Lower leg skin (tissue), 4 donors: ENCODE measurements at regions not wholly inside any gene's neighbourhood (a gene's known extent, or its start where the extent isn't known, plus 50 kb on each side); places are given as distances from the start of the nearest gene placed in this dataset.

Experiments used
- DNase-seq, 2 donors: peaks; one replicate each; pipeline ENCODE4 v3.0.0-alpha.2; 2019; ENCODE audit warnings: low spot score in 2 of 2
- H3K4me3 ChIP-seq: fragments of 200-600 bp; sonication (generic); 2 replicates; pipeline ENCODE4 v1.5.1; 2017; ENCODE audit warnings: mild to moderate bottlenecking, low read depth; ENCODE audit not compliant: poor library complexity, severe bottlenecking
- CTCF ChIP-seq, 3 donors: fragments of 450-650 bp; IDR thresholded peaks; one replicate each; pipeline ENCODE4 v1.5.1; 2016; ENCODE audit warnings: antibody characterized with exemption in 3 of 3, mild to moderate bottlenecking in 3 of 3, moderate library complexity in 2 of 3
- POLR2A ChIP-seq, 2 donors: fragments of 450-650 bp; IDR thresholded peaks; one replicate each; pipeline ENCODE4 v1.6.1; 2016 to 2017; ENCODE audit warnings: antibody characterized with exemption in 2 of 2, mild to moderate bottlenecking in 1 of 2, moderate library complexity in 1 of 2
- WGBS, 2 donors: methylation state at CpG; one replicate each; pipeline ENCODE4 v1.1.5; 2018; 5-methylcytosine and 5-hydroxymethylcytosine counted together
- intact Hi-C: fragments of 100-400 bp; cut with DNase I; formaldehyde crosslinking; loops from one replicate; pipeline ENCODE4 v1.15.0; 2023; ENCODE audit warnings: low total_unique reads

- intact Hi-C loops = no loop called here
- H3K4me3 ChIP-seq = no peak overlapping the region
- TF ChIP-seq POLR2A (IDR thresholded peaks at IDR 0.05) (no peak), CTCF (IDR thresholded peaks at IDR 0.05) (no peak)
- 35 to 49% methylated on average over 2 of the region's 2 CpGs for WGBS, 2 donors
- DNase-seq = no peak
Observed at GRCh38 chr11:28860893-28861292, 752.7 kb downstream of the METTL15 start.

DNA sequence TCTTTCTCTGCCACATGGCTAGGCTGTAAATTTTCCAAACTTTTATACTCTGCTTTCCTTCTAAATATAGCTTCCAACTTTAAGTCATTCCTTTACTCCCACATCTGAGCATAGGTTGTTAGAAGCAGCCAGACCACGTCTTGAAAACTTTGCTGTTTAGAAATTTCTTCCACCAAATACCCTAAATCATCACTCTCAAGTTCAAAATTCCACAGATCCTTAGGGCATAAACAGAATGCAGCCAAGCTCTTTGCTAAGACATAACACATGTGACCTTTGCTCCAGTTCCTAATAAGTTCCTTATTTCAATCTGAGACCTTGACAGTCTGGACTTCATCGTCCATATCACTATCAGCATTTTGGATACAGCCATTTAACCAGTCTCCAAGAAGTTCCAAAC lies 749.9 kb downstream of the METTL15 start:
- intact Hi-C loops = no loop called here
- no peak for DNase-seq
- WGBS, 2 donors = 50% methylated on average over 2 of the region's 2 CpGs
- no peak for TF ChIP-seq CTCF (IDR thresholded peaks at IDR 0.05)
- no peak for TF ChIP-seq POLR2A (IDR thresholded peaks at IDR 0.05)
- H3K4me3 ChIP-seq = no peak overlapping the region

DNA sequence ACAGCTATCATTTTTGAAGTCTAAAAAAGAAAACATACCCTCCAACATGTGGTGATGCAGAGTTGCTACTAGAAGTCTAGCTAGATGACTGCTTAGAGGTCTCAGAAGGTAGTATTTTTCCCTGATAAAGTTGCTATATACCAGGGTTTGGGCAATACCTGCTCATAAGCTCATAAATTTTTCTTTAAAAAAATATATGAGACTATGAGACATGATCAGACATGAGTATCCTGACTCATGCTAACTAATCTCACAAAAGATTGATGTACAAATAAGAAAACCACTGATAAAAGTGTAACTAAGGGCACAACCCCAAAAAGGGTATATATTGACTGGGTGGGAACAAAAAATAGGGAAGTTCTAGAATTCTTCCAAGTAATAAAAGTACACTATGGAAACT lies 740.9 kb downstream of the METTL15 start:
- no peak overlapping the region for H3K4me3 ChIP-seq
- TF ChIP-seq CTCF (IDR thresholded peaks at IDR 0.05) (no peak), POLR2A (IDR thresholded peaks at IDR 0.05) (no peak)
- intact Hi-C loops = no loop called here
- DNase-seq = no peak

DNA sequence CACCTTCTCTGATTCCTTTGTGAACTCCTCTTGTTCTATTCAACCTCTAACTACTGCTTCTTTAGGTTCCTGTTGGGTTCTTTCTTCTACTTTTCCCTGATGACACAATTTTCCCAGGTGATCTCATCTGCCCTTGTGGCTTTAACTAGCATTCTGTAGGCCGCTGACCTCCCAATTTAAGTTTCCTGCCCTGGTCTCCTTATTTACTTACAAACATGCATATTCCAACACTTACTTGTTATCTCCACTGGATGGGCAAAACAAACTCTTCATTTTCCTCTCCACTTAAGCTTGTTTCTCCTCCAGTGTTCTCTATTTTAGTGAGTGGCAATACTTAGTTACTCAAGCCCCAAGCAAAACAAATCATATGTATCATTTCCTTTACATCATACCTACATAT lies 734.5 kb downstream of the METTL15 start:
- intact Hi-C loops = no loop called here
- TF ChIP-seq CTCF (IDR thresholded peaks at IDR 0.05) (no peak), POLR2A (IDR thresholded peaks at IDR 0.05) (no peak)
- WGBS, 2 donors = 70 to 80% methylated on average over 1 of the region's 1 CpG

GRCh38 chr11:28838741-28839140 lies 730.6 kb downstream of the METTL15 start:
- intact Hi-C loops = no loop called here
- no peak overlapping the region for H3K4me3 ChIP-seq
- DNase-seq = no peak
- TF ChIP-seq POLR2A (IDR thresholded peaks at IDR 0.05) (no peak), CTCF (IDR thresholded peaks at IDR 0.05) (no peak)
- 61% methylated on average over 1 of the region's 1 CpG for WGBS, 2 donors

More for the DNA sequence above, 734.5 kb downstream of the METTL15 start:
- no peak overlapping the region for H3K4me3 ChIP-seq
- no peak for DNase-seq

DNA sequence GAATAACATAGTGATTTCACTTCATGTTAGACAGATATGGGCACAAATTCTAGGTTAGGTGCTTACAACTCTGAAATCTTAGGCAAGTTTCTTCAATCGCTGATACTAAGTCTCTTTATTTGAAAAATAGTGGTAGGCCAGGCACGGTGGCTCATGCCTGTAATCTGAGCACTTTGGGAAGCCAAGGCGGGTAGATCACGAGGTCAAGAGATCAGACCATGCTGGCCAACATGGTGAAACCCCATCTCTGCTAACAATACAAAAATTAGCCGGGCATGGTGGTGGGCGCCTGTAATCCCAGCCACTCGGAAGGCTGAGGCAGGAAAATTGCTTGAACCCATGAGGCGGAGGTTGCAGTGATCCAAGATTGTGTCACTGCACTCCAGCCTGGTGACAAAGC lies 729.4 kb downstream of the METTL15 start:
- TF ChIP-seq CTCF (IDR thresholded peaks at IDR 0.05) = no peak
- TF ChIP-seq POLR2A (IDR thresholded peaks at IDR 0.05) = no peak
- H3K4me3 ChIP-seq = no peak overlapping the region
- intact Hi-C loops = no loop called here
- 85 to 91% methylated on average over 8 of the region's 8 CpGs for WGBS, 2 donors
- DNase-seq = no peak
